Calu3 (cell line): ENCODE measurements at regions not wholly inside any gene's neighbourhood (a gene's known extent, or its start where the extent isn't known, plus 50 kb on each side); places are given as distances from the start of the nearest gene placed in this dataset.
"Not testable (repeated sequence)": the region's sequence is repeated elsewhere in the genome, so short reads cannot be mapped to it uniquely, and the experiment has no call there.

Experiments used
- BruUV-seq: library from RNA; stranded (reverse); fragments of 400-500 nt; replicated peaks from 2 replicates; lab custom pipeline; 2021; lab: Mats Ljungman, UMichigan
- CTCF ChIA-PET: fragments of 300-600 bp; sonication (Branson Sonifier 250); formaldehyde crosslinking; loops from one replicate; lab custom pipeline; 2022; ENCODE audit warnings: antibody characterized with exemption; lab: Charles Lee
- DNase-seq: peaks from one replicate; pipeline ENCODE4 v3.0.0; 2022
- H3K27ac Mint-ChIP-seq: one replicate; pipeline ENCODE4 v1.8.0; 2022; ENCODE audit warnings: mixed read lengths; ENCODE audit not compliant: unreplicated experiment
- H3K27me3 Mint-ChIP-seq: one replicate; pipeline ENCODE4 v1.8.0; 2022; ENCODE audit warnings: mixed read lengths; ENCODE audit not compliant: unreplicated experiment
- H3K36me3 Mint-ChIP-seq: one replicate; pipeline ENCODE4 v1.8.0; 2022; ENCODE audit warnings: mild to moderate bottlenecking, moderate library complexity, mixed read lengths; ENCODE audit not compliant: insufficient read depth, unreplicated experiment
- H3K4me1 Mint-ChIP-seq: one replicate; pipeline ENCODE4 v1.8.0; 2022; ENCODE audit warnings: mild to moderate bottlenecking, low read depth, mixed read lengths; ENCODE audit not compliant: unreplicated experiment
- H3K4me3 Mint-ChIP-seq: one replicate; pipeline ENCODE4 v1.8.0; 2022; ENCODE audit warnings: mild to moderate bottlenecking, low read depth, moderate library complexity, mixed read lengths; ENCODE audit not compliant: unreplicated experiment
- H3K9me3 Mint-ChIP-seq: one replicate; pipeline ENCODE4 v1.8.0; 2022; ENCODE audit warnings: low read depth, mixed read lengths; ENCODE audit not compliant: unreplicated experiment
- CTCF ChIP-seq: fragments of 200-600 bp; IDR thresholded peaks from one replicate; pipeline ENCODE4 v1.8.0; 2022; ENCODE audit warnings: antibody characterized with exemption; ENCODE audit not compliant: unreplicated experiment
- intact Hi-C: fragments of 100-400 bp; cut with micrococcal nuclease; formaldehyde crosslinking; loops from one replicate; pipeline ENCODE4 v1.10.0; 2022; ENCODE audit not compliant: unreplicated experiment

- no peak overlapping the region for H3K27ac Mint-ChIP-seq
- H3K4me1 Mint-ChIP-seq: no peaks in the 10 kb centered on the region
- no TSS peak for BruUV-seq
- no peak for TF ChIP-seq CTCF
- H3K4me3 Mint-ChIP-seq: no peak overlapping the region
- H3K27me3 Mint-ChIP-seq: no peaks in the 10 kb centered on the region
- CTCF ChIA-PET: no interaction called here
- H3K36me3 Mint-ChIP-seq: no peaks in the 10 kb centered on the region
- DNase-seq: no peak
- intact Hi-C loops: no loop called here
- H3K9me3 Mint-ChIP-seq: peaks cover 4% of the 10 kb centered on the region
Measured at GRCh38 chr4:124157396-124158083, 555.0 kb downstream of the ANKRD50 start.

GRCh38 chr4:124163401-124163800, 549.1 kb downstream of the ANKRD50 start:
- no peaks in the 10 kb centered on the region for H3K4me1 Mint-ChIP-seq

GRCh38 chr4:124167602-124168001, 544.9 kb downstream of the ANKRD50 start:
- Mint-ChIP-seq H3K9me3 (peaks cover 7% of the 10 kb centered on the region), H3K4me1 (no peaks in the 10 kb centered on the region), H3K4me3 (no peak overlapping the region), H3K36me3 (no peaks in the 10 kb centered on the region), H3K27me3 (no peaks in the 10 kb centered on the region), H3K27ac (no peak overlapping the region)
- TF ChIP-seq CTCF: no peak
- DNase-seq: no peak
- intact Hi-C loops: no loop called here
- no TSS peak for BruUV-seq
- CTCF ChIA-PET: no interaction called here

More at GRCh38 chr4:124163401-124163800, 549.1 kb downstream of the ANKRD50 start:
- H3K27ac Mint-ChIP-seq: no peak overlapping the region
- no peak for TF ChIP-seq CTCF
- H3K9me3 Mint-ChIP-seq: peaks cover 4% of the 10 kb centered on the region
- intact Hi-C loops: no loop called here
- DNase-seq: no peak
- BruUV-seq: no TSS peak
- no peaks in the 10 kb centered on the region for H3K27me3 Mint-ChIP-seq
- CTCF ChIA-PET: no interaction called here
- H3K36me3 Mint-ChIP-seq: no peaks in the 10 kb centered on the region
- H3K4me3 Mint-ChIP-seq: no peak overlapping the region

GRCh38 chr4:124169524-124169923, 543.0 kb downstream of the ANKRD50 start:
- DNase-seq, H3K27ac Mint-ChIP-seq, H3K4me3 Mint-ChIP-seq, H3K36me3 Mint-ChIP-seq, H3K4me1 Mint-ChIP-seq, H3K27me3 Mint-ChIP-seq, H3K9me3 Mint-ChIP-seq, intact Hi-C loops, CTCF ChIA-PET, BruUV-seq: not testable (repeated sequence)

GRCh38 chr4:124173912-124174311, 538.6 kb downstream of the ANKRD50 start:
- H3K27ac Mint-ChIP-seq: no peak overlapping the region
- no peak overlapping the region for H3K4me3 Mint-ChIP-seq
- no TSS peak for BruUV-seq
- no peak for TF ChIP-seq CTCF
- no peaks in the 10 kb centered on the region for H3K36me3 Mint-ChIP-seq
- CTCF ChIA-PET: no interaction called here
- peaks cover 5% of the 10 kb centered on the region for H3K9me3 Mint-ChIP-seq
- H3K4me1 Mint-ChIP-seq: peaks cover 13% of the 10 kb centered on the region
- H3K27me3 Mint-ChIP-seq: no peaks in the 10 kb centered on the region
- DNase-seq: no peak
- intact Hi-C loops: no loop called here
